ENCODE measurements at regions not wholly inside any gene's neighbourhood (a gene's known extent, or its start where the extent isn't known, plus 50 kb on each side); places are given as distances from the start of the nearest gene placed in this dataset.

- no peak overlapping the region for H3K27ac ChIP-seq
- H3K36me3 ChIP-seq (ENCODE audit: insufficient read depth in 1 of 2, low read depth in 1 of 2) = no peaks in the 10 kb centered on the region
- ATAC-seq (no peak), DNase-seq (no peak)
- 80 to 84% (median 83%) methylated on average over 1 of the region's 1 CpG for WGBS, 3 donors
- no peak overlapping the region for H3K4me3 ChIP-seq
- H3K4me1 ChIP-seq = no peaks in the 10 kb centered on the region
- intact Hi-C loops (cut with DNase I) = no loop called here
- H3K27me3 ChIP-seq (ENCODE audit: insufficient read depth in 3 of 3, low read length in 2 of 3) = no peaks in the 10 kb centered on the region
- no peaks in the 10 kb centered on the region for H3K9me3 ChIP-seq
- no peak for TF ChIP-seq CTCF (IDR thresholded peaks at IDR 0.05)
These were observed 1150.8 kb downstream of the SI start for GRCh38 chr3:163927521-163927920.

DNA sequence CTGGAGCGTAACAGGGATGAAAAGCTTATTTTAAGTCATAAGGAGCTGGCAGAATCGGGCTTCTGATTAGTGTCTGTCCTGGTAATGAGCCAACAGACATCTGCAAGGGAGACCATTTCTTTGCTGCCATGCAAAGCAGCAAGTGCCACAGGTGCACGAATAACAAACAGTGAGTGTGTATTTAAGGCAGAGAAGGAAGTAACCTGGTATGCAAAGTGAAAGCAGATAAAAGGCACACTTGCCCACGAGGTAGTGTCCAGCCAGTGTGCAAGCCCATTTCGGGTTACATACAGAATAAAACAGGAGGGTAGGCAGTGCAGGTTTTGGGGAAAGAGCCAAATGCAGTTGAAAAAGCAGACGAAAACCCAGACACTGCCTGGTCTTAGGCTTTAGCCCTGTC lies 1153.7 kb downstream of the SI start:
- no peak for DNase-seq
- Histone ChIP-seq H3K27ac (no peak overlapping the region), H3K36me3 (ENCODE audit: insufficient read depth in 1 of 2, low read depth in 1 of 2) (no peaks in the 10 kb centered on the region), H3K4me1 (no peaks in the 10 kb centered on the region), H3K9me3 (no peaks in the 10 kb centered on the region), H3K27me3 (ENCODE audit: insufficient read depth in 3 of 3, low read length in 2 of 3) (no peaks in the 10 kb centered on the region), H3K4me3 (no peak overlapping the region)
- no peak for ATAC-seq
- TF ChIP-seq CTCF (IDR thresholded peaks at IDR 0.05) = no peak
- intact Hi-C loops (cut with DNase I) = no loop called here
- 55 to 65% (median 56%) methylated on average over 6 of the region's 6 CpGs for WGBS, 3 donors

DNA sequence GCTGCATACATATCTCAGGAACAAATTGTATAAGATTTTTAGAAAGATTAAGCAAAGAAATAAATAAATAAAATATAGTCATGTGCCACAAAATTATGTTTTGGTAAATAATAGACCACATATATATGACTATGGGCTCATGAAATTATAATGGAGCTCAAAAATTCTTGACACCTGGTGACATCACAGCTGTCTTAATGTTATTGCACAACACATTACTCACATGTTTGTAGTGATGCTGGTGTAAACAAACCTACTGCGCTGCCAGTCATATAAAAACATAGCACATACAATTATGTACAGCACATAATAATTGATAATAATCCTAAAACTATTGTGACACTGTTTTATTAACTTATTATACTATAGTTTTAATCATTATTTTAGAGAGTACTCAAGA lies 1159.1 kb downstream of the SI start:
- ATAC-seq (no peak), DNase-seq (no peak)
- no peaks in the 10 kb centered on the region for H3K4me1 ChIP-seq
- intact Hi-C loops (cut with DNase I) = no loop called here
- H3K27ac ChIP-seq = no peak overlapping the region
- no peak overlapping the region for H3K4me3 ChIP-seq
- no peaks in the 10 kb centered on the region for H3K27me3 ChIP-seq (ENCODE audit: insufficient read depth in 3 of 3, low read length in 2 of 3)
- no peaks in the 10 kb centered on the region for H3K36me3 ChIP-seq (ENCODE audit: insufficient read depth in 1 of 2, low read depth in 1 of 2)
- no peak for TF ChIP-seq CTCF (IDR thresholded peaks at IDR 0.05)
- 89 to 100% (median 95%) methylated on average over 1 of the region's 1 CpG for WGBS, 3 donors
- no peaks in the 10 kb centered on the region for H3K9me3 ChIP-seq

DNA sequence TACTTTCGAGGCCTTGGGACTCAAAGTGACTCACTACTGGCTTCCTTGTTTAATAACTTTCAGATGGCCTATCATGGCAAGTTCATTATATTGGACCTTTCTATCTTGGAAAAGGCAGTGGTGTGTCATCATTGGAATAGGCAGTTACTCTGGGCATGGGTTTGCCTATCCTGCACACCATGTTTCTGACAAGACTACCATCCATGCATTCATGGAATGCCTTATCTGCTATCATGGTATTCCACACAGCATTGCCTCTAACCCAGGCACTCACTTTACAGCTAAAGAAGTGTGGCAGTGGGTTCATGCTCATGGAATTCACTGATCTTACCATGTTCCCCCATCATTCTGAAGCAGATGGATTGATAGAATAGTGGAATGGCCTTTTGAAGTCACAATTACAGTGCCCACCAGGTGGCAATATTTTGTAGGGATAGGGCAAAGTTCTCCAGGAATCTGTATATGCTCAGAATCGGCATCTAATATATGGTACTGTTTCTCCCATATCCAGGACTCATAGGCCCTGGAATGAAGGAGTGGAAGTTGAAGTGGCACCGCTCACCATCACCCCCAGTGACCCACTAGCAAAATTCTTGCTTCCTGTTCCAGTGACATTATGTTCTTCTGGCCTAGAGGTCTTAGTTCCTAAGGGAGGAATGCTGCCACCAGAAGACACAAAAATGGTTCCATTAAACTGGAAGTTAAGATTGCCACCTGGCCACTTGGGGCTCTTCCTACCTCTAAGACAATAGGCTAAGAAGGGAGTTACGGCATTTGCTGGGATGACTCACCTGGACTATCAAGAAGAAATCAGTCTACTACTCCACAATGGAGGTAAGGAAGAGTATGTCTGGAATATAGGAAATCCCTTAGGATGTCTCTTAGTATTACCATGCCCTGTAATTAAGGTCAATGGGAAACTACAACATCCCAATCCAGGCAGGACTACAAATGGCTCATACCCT lies 1161.4 kb downstream of the SI start:
- Histone ChIP-seq H3K27ac (no peak overlapping the region), H3K27me3 (ENCODE audit: insufficient read depth in 3 of 3, low read length in 2 of 3) (no peaks in the 10 kb centered on the region), H3K9me3 (no peaks in the 10 kb centered on the region), H3K4me3 (no peak overlapping the region), H3K36me3 (ENCODE audit: insufficient read depth in 1 of 2, low read depth in 1 of 2) (no peaks in the 10 kb centered on the region), H3K4me1 (no peaks in the 10 kb centered on the region)
- WGBS, 3 donors = 81 to 85% (median 85%) methylated on average over 4 of the region's 4 CpGs
- ATAC-seq (no peak), DNase-seq (no peak)
- TF ChIP-seq CTCF (IDR thresholded peaks at IDR 0.05) = no peak
- intact Hi-C loops (cut with DNase I) = no loop called here

All from psoas muscle (tissue), 7 donors.